IMR-90 (cell line): ENCODE measurements at regions not wholly inside any gene's neighbourhood (a gene's known extent, or its start where the extent isn't known, plus 50 kb on each side); places are given as distances from the start of the nearest gene placed in this dataset.

ENCODE experiments used
- ATAC-seq: fragments of 200-7000 bp; cut with Tn5 transposase; 2 replicates; pipeline ENCODE4 v1.9.1; 2020; ENCODE audit warnings: low read depth, mild to moderate bottlenecking, moderate library complexity
- BruUV-seq: library from RNA; stranded (reverse); fragments of 400-500 nt; replicated peaks from 2 replicates; lab custom pipeline; 2021; lab: Mats Ljungman, UMichigan
- CTCF ChIA-PET: fragments of 300-600 bp; formaldehyde crosslinking; extraction: SDS; loops from one replicate; lab custom pipeline; 2021; ENCODE audit warnings: antibody characterized with exemption; lab: Yijun Ruan, JAX
- POLR2A ChIA-PET: fragments of 300-600 bp; sonication (Branson Sonifier 250); formaldehyde crosslinking; loops from one replicate; lab custom pipeline; 2022; ENCODE audit warnings: antibody characterized with exemption; ENCODE audit not compliant: unreplicated experiment; lab: Charles Lee
- DNase-seq: peaks from one replicate; pipeline ENCODE4 v3.0.0; 2013
- H2AFZ ChIP-seq: replicated peaks from 2 replicates; pipeline ENCODE3; 2013; ENCODE audit warnings: low read length, mild to moderate bottlenecking; ENCODE audit not compliant: poor library complexity
- H2AK5ac ChIP-seq: 2 replicates; pipeline ENCODE4 v1.6.1; 2013; ENCODE audit warnings: low read depth, low read length, inconsistent platforms
- H2AK9ac ChIP-seq: replicated peaks from 2 replicates; pipeline ENCODE3; 2013; ENCODE audit warnings: mild to moderate bottlenecking, low read depth, low read length, moderate library complexity; ENCODE audit not compliant: poor library complexity
- H2BK120ac ChIP-seq: 2 replicates; pipeline ENCODE4 v1.6.1; 2013; ENCODE audit warnings: low read depth, low read length, inconsistent platforms
- H2BK15ac ChIP-seq: 3 replicates; pipeline ENCODE4 v1.6.1; 2013; ENCODE audit warnings: low read depth, low read length, inconsistent platforms
- H2BK20ac ChIP-seq: 2 replicates; pipeline ENCODE4 v1.6.1; 2013; ENCODE audit warnings: low read depth, mild to moderate bottlenecking, inconsistent platforms, low read length, moderate library complexity
- H2BK5ac ChIP-seq: 2 replicates; pipeline ENCODE4 v1.6.1; 2013; ENCODE audit warnings: mild to moderate bottlenecking, low read depth, low read length, inconsistent platforms; ENCODE audit not compliant: poor library complexity, severe bottlenecking
- H3K14ac ChIP-seq: replicated peaks from 2 replicates; pipeline ENCODE4 v1.6.1; 2013; ENCODE audit warnings: low read depth, low read length, inconsistent platforms
- H3K18ac ChIP-seq: 2 replicates; pipeline ENCODE4 v1.6.1; 2013; ENCODE audit warnings: low read depth, low read length, control low read depth
- H3K23ac ChIP-seq: 2 replicates; pipeline ENCODE4 v1.6.1; 2013; ENCODE audit warnings: low read depth, low read length, inconsistent platforms
- H3K27ac ChIP-seq: 2 replicates; pipeline ENCODE4 v1.5.1; 2013; ENCODE audit warnings: mild to moderate bottlenecking, control low read depth, low read length; ENCODE audit not compliant: insufficient read depth
- H3K27me3 ChIP-seq: 2 replicates; pipeline ENCODE4 v1.6.1; 2013; ENCODE audit warnings: low read length; ENCODE audit not compliant: control insufficient read depth, insufficient read depth
- H3K36me3 ChIP-seq: 2 replicates; pipeline ENCODE4 v1.6.1; 2013; ENCODE audit warnings: low read length, mixed read lengths; ENCODE audit not compliant: control insufficient read depth, insufficient read depth
- H3K4ac ChIP-seq: 2 replicates; pipeline ENCODE4 v1.6.1; 2013; ENCODE audit warnings: low read depth, low read length, inconsistent platforms
- H3K4me1 ChIP-seq: 2 replicates; pipeline ENCODE4 v1.6.1; 2013; ENCODE audit warnings: low read length, mixed read lengths; ENCODE audit not compliant: control insufficient read depth, insufficient read depth
- H3K4me2 ChIP-seq: 2 replicates; pipeline ENCODE4 v1.6.1; 2013; ENCODE audit warnings: low read depth, mild to moderate bottlenecking, control low read depth, low read length, moderate library complexity
- H3K4me3 ChIP-seq: 2 replicates; pipeline ENCODE4 v1.5.1; 2013; ENCODE audit warnings: low read depth, mild to moderate bottlenecking, control low read depth, low read length, moderate library complexity; ENCODE audit not compliant: insufficient read depth
- H3K56ac ChIP-seq: 2 replicates; pipeline ENCODE4 v1.6.1; 2013; ENCODE audit warnings: low read length, inconsistent platforms; ENCODE audit not compliant: insufficient read depth; ENCODE audit errors: extremely low read depth
- H3K79me1 ChIP-seq, 2 experiments: 2 replicates each; pipeline ENCODE4 v1.6.1; 2013; ENCODE audit warnings: low read length in 2 of 2, inconsistent platforms in 1 of 2, low read depth in 1 of 2
- H3K9ac ChIP-seq: 2 replicates; pipeline ENCODE4 v1.6.1; 2013; ENCODE audit warnings: low read depth, low read length, control low read depth
- H3K9me1 ChIP-seq: 2 replicates; pipeline ENCODE4 v1.6.1; 2013; ENCODE audit warnings: low read length, inconsistent platforms; ENCODE audit not compliant: insufficient read depth
- H3K9me3 ChIP-seq: 2 replicates; pipeline ENCODE4 v1.6.1; 2013; ENCODE audit warnings: low read length; ENCODE audit not compliant: control insufficient read depth, insufficient read depth
- H4K20me1 ChIP-seq: 2 replicates; pipeline ENCODE4 v1.6.1; 2013; ENCODE audit warnings: low read length, inconsistent platforms; ENCODE audit not compliant: insufficient read depth
- H4K5ac ChIP-seq: 2 replicates; pipeline ENCODE4 v1.6.1; 2013; ENCODE audit warnings: mild to moderate bottlenecking, low read depth, low read length, control low read depth
- H4K8ac ChIP-seq, 2 experiments: 2 replicates each; pipeline ENCODE4 v1.6.1; 2013; ENCODE audit warnings: low read depth in 2 of 2, low read length in 2 of 2, control low read depth in 1 of 2, inconsistent platforms in 1 of 2
- H4K91ac ChIP-seq: 2 replicates; pipeline ENCODE4 v1.6.1; 2013; ENCODE audit warnings: low read depth, low read length, inconsistent platforms; ENCODE audit not compliant: insufficient read depth
- BHLHE40 ChIP-seq: fragments of 150-350 bp; IDR thresholded peaks from 2 replicates; pipeline ENCODE4 v1.6.1; 2016; ENCODE audit warnings: mild to moderate bottlenecking, low read depth, low read length
- FOS ChIP-seq: fragments of 150-350 bp; IDR thresholded peaks from 2 replicates; pipeline ENCODE4 v1.6.1; 2016; ENCODE audit warnings: low read depth, low read length
- MAFK ChIP-seq: IDR thresholded peaks from 2 replicates; pipeline ENCODE4 v1.6.1; 2012; ENCODE audit warnings: low read depth, low read length, improper control_type of control experiment
- MAZ ChIP-seq: IDR thresholded peaks from 2 replicates; pipeline ENCODE4 v1.6.1; 2012; ENCODE audit warnings: low read depth, mild to moderate bottlenecking, low read length, improper control_type of control experiment, moderate library complexity, borderline replicate concordance
- POLR2A ChIP-seq: IDR thresholded peaks from 2 replicates; pipeline ENCODE4 v1.6.1; 2012; ENCODE audit warnings: mild to moderate bottlenecking, low read depth, low read length
- RCOR1 ChIP-seq: IDR thresholded peaks from 2 replicates; pipeline ENCODE4 v1.6.1; 2012; ENCODE audit warnings: mild to moderate bottlenecking, low read length, improper control_type of control experiment; ENCODE audit not compliant: insufficient replicate concordance
- RFX5 ChIP-seq: IDR thresholded peaks from 2 replicates; pipeline ENCODE4 v1.8.0; 2012; ENCODE audit warnings: low read depth, mild to moderate bottlenecking, low read length, moderate library complexity
- WGBS, 2 experiments: methylation state at CpG; one replicate each; pipeline versions ENCODE4 v1.1.5 to v1.1.7; 2013; ENCODE audit warnings: missing lambda C conversion rate in 2 of 2; ENCODE audit not compliant: insufficient read length in 1 of 2; ENCODE audit errors: extremely low coverage in 2 of 2; 5-methylcytosine and 5-hydroxymethylcytosine counted together
- dilution Hi-C: fragments of 300-500 bp; cut with HindIII; formaldehyde crosslinking; loops from one replicate; pipeline ENCODE4 v1.14.3; 2018; ENCODE audit warnings: low sequenced_read_pairs; ENCODE audit not compliant: unreplicated experiment
- in situ Hi-C: fragments of 300-500 bp; cut with MboI; formaldehyde crosslinking; loops from 3 replicates; pipeline ENCODE4 v1.14.3; 2019; ENCODE audit warnings: low sequenced_read_pairs, inconsistent platforms, mixed read lengths
- intact Hi-C: fragments of 100-400 bp; cut with micrococcal nuclease; formaldehyde crosslinking; loops from 2 replicates; pipeline ENCODE4 v1.10.0; 2022

- H2BK15ac ChIP-seq, result 0 out of 3 replicates have a peak overlapping the region, but pooled peaks have one; percentile 16
- in situ Hi-C loops, result no loop called here
- no peak overlapping the region for H3K56ac ChIP-seq
- H2AK9ac ChIP-seq, result no peak overlapping the region
- BruUV-seq, result no TSS peak
- no peak overlapping the region for H2AFZ ChIP-seq
- no peaks in the 10 kb centered on the region for H3K36me3 ChIP-seq
- H4K20me1 ChIP-seq, result no peaks in the 10 kb centered on the region
- H3K79me1 ChIP-seq, result peaks cover 2 to 49% of the 10 kb centered on the region in 2 experiments; a peak in 2 of 4 replicates
- H3K27ac ChIP-seq, result no peak overlapping the region
- H4K91ac ChIP-seq, result no peak overlapping the region
- H3K23ac ChIP-seq, result no peak overlapping the region
- no peak overlapping the region for H3K14ac ChIP-seq
- peak overlapping the region; percentile 52; the same call in 1 of the 2 replicates for H2AK5ac ChIP-seq
- H3K9me3 ChIP-seq, result no peaks in the 10 kb centered on the region
- dilution Hi-C loops, result no loop called here
- no peak overlapping the region for H2BK5ac ChIP-seq
- H3K27me3 ChIP-seq, result no peaks in the 10 kb centered on the region
- H3K4ac ChIP-seq, result peak overlapping the region; percentile 48; the same call in 1 of the 2 replicates
- ChIA-PET CTCF (no interaction called here), POLR2A (no interaction called here)
- no peak overlapping the region for H3K4me3 ChIP-seq
- H3K9me1 ChIP-seq, result peaks cover 11% of the 10 kb centered on the region
- DNase-seq (no peak), ATAC-seq (no peak)
- H3K18ac ChIP-seq, result no peak overlapping the region
- no peak overlapping the region for H3K4me2 ChIP-seq
- no peak overlapping the region; the same call in 1 of the 2 replicates for H2BK20ac ChIP-seq
- peaks cover 14% of the 10 kb centered on the region for H3K4me1 ChIP-seq
- no peak overlapping the region for H4K5ac ChIP-seq
- intact Hi-C loops, result no loop called here
- no CpG with 5 or more reads among the region's 5 CpGs for WGBS, 2 experiments
- H2BK120ac ChIP-seq, result peak overlapping the region; percentile 12; the same call in 1 of the 2 replicates
- H3K9ac ChIP-seq, result no peak overlapping the region
- H4K8ac ChIP-seq, result peak overlapping the region in 1 of 2 experiments; percentile 62; a peak in 1 of 4 replicates
- TF ChIP-seq POLR2A (no peak), RCOR1 (no peak), MAFK (no peak), MAZ (no peak), BHLHE40 (no peak), RFX5 (no peak), FOS (no peak)
Measured at GRCh38 chr5:54695198-54695966, 177.8 kb downstream of the SNX18 start.
